H1 (cell line): ENCODE measurements at regions not wholly inside any gene's neighbourhood (a gene's known extent, or its start where the extent isn't known, plus 50 kb on each side); places are given as distances from the start of the nearest gene placed in this dataset.

Experiments used
- CTCF ChIA-PET: fragments of 300-600 bp; sonication (Branson Sonifier 250); formaldehyde crosslinking; loops from one replicate; lab custom pipeline; 2021; ENCODE audit not compliant: partially characterized antibody; lab: Charles Lee
- POLR2A ChIA-PET: fragments of 300-600 bp; sonication (Branson Sonifier 250); formaldehyde crosslinking; loops from one replicate; lab custom pipeline; 2021; ENCODE audit warnings: inconsistent platforms; ENCODE audit not compliant: partially characterized antibody; lab: Charles Lee
- DNase-seq, 2 experiments: peaks; one replicate each; pipeline versions ENCODE4 v3.0.0 to v3.0.0-alpha.2; 2010 to 2022; ENCODE audit warnings: low spot score in 2 of 2, low read depth in 1 of 2, mixed read lengths in 1 of 2
- FAIRE-seq: peaks from 2 replicates; lab custom pipeline; 2011; peaks lifted over from hg19 to GRCh38; lab: Jason Lieb, UNC
- H2AFZ ChIP-seq: 2 replicates; pipeline ENCODE4 v1.8.1; 2012; ENCODE audit warnings: low read length, inconsistent platforms
- H2AK5ac ChIP-seq: 2 replicates; pipeline ENCODE4 v1.6.1; 2013; ENCODE audit warnings: low read depth, low read length
- H2BK120ac ChIP-seq: replicated peaks from 2 replicates; pipeline ENCODE3; 2013; ENCODE audit warnings: low read depth, low read length, inconsistent platforms
- H2BK12ac ChIP-seq: 2 replicates; pipeline ENCODE4 v1.6.1; 2013; ENCODE audit warnings: low read depth, low read length
- H2BK15ac ChIP-seq: 2 replicates; pipeline ENCODE4 v1.6.1; 2013; ENCODE audit warnings: low read length
- H2BK20ac ChIP-seq: 2 replicates; pipeline ENCODE4 v1.6.1; 2013; ENCODE audit warnings: low read length
- H2BK5ac ChIP-seq: 2 replicates; pipeline ENCODE4 v1.6.1; 2013; ENCODE audit warnings: low read depth, low read length
- H3K14ac ChIP-seq: 2 replicates; pipeline ENCODE4 v1.6.1; 2013; ENCODE audit warnings: inconsistent platforms; ENCODE audit not compliant: insufficient read length
- H3K18ac ChIP-seq: 2 replicates; pipeline ENCODE4 v1.6.1; 2013; ENCODE audit warnings: low read length; ENCODE audit errors: extremely low read depth
- H3K23ac ChIP-seq: 2 replicates; pipeline ENCODE4 v1.6.1; 2013; ENCODE audit warnings: inconsistent platforms; ENCODE audit not compliant: insufficient read length
- H3K23me2 ChIP-seq: 2 replicates; pipeline ENCODE4 v1.6.1; 2013; ENCODE audit warnings: low read depth, low read length
- H3K27ac ChIP-seq: 2 replicates; pipeline ENCODE4 v1.6.1; 2011; ENCODE audit warnings: low read depth, low read length, inconsistent platforms
- H3K27me3 ChIP-seq, 4 experiments: replicated peaks in 1 of 4; 1 replicate in 1 of 4; 2 replicates in 3 of 4; pipeline versions ENCODE4 v1.6.1 to v1.8.1; 2011 to 2013; ENCODE audit warnings: low read length in 3 of 4, mild to moderate bottlenecking in 3 of 4, inconsistent platforms in 2 of 4, mixed read lengths in 2 of 4, moderate library complexity in 1 of 4; ENCODE audit not compliant: control insufficient read depth in 3 of 4, insufficient read depth in 3 of 4; ENCODE audit errors: extremely low read depth in 1 of 4
- H3K36me3 ChIP-seq, 4 experiments: 2 replicates each; pipeline versions ENCODE4 v1.6.1 to v1.8.1; 2011 to 2013; ENCODE audit warnings: mild to moderate bottlenecking in 4 of 4, low read length in 3 of 4, moderate library complexity in 2 of 4, control low read depth in 1 of 4, inconsistent platforms in 1 of 4; ENCODE audit not compliant: insufficient read depth in 4 of 4, control insufficient read depth in 2 of 4
- H3K4ac ChIP-seq: replicated peaks from 2 replicates; pipeline ENCODE3; 2013; ENCODE audit warnings: low read length, low read depth, mixed read lengths, inconsistent platforms; ENCODE audit not compliant: insufficient read length
- H3K4me1 ChIP-seq, 4 experiments: replicated peaks in 1 of 4; 1 replicate in 1 of 4; 2 replicates in 3 of 4; pipeline versions ENCODE4 v1.6.1 to v1.8.1; 2011 to 2013; ENCODE audit warnings: low read length in 3 of 4, inconsistent platforms in 2 of 4, mixed read lengths in 1 of 4; ENCODE audit not compliant: insufficient read depth in 4 of 4, control insufficient read depth in 3 of 4
- H3K4me2 ChIP-seq, 2 experiments: 2 replicates each; pipeline versions ENCODE4 v1.6.1 to v1.8.1; 2011 to 2013; ENCODE audit warnings: low read depth in 2 of 2, low read length in 2 of 2, control low read depth in 1 of 2, inconsistent platforms in 1 of 2, mild to moderate bottlenecking in 1 of 2; ENCODE audit not compliant: insufficient read depth in 1 of 2
- H3K4me3 ChIP-seq, 4 experiments: fragments of 200-600, 300-600 bp in 1 of 4; sonication (generic), shearing (Covaris generic), sonication (Bioruptor Twin) in 1 of 4; 2 replicates each; pipeline versions ENCODE4 v1.5.1 to v1.8.1; 2011 to 2016; ENCODE audit warnings: low read length in 4 of 4, low read depth in 3 of 4, control low read depth in 2 of 4, inconsistent platforms in 2 of 4, mild to moderate bottlenecking in 2 of 4, mixed read lengths in 1 of 4, moderate library complexity in 1 of 4; ENCODE audit not compliant: insufficient read depth in 2 of 4; ENCODE audit errors: extremely low read depth in 1 of 4
- H3K56ac ChIP-seq: replicated peaks from 2 replicates; pipeline ENCODE3; 2013; ENCODE audit warnings: low read depth, mild to moderate bottlenecking, mixed read lengths, low read length, inconsistent platforms; ENCODE audit not compliant: insufficient read length
- H3K79me1 ChIP-seq: 2 replicates; pipeline ENCODE4 v1.6.1; 2013; ENCODE audit warnings: low read depth, low read length, control low read depth
- H3K79me2 ChIP-seq, 2 experiments: 2 replicates each; pipeline versions ENCODE4 v1.6.1 to v1.8.1; 2012 to 2013; ENCODE audit warnings: low read length in 2 of 2, mild to moderate bottlenecking in 2 of 2, inconsistent platforms in 1 of 2; ENCODE audit not compliant: insufficient read depth in 2 of 2, control insufficient read depth in 1 of 2
- H3K9ac ChIP-seq, 4 experiments: replicated peaks in 1 of 4; 1 replicate in 1 of 4; 2 replicates in 3 of 4; pipeline versions ENCODE4 v1.6.1 to v1.8.1; 2011 to 2013; ENCODE audit warnings: low read depth in 3 of 4, low read length in 3 of 4, control low read depth in 2 of 4, mild to moderate bottlenecking in 2 of 4, moderate library complexity in 2 of 4, inconsistent platforms in 1 of 4; ENCODE audit errors: extremely low read depth in 1 of 4
- H3K9me3 ChIP-seq, 2 experiments: 2 replicates each; pipeline versions ENCODE4 v1.6.1 to v1.8.1; 2012 to 2013; ENCODE audit warnings: mild to moderate bottlenecking in 2 of 2, moderate library complexity in 2 of 2, control low read depth in 1 of 2, inconsistent platforms in 1 of 2, low read depth in 1 of 2, low read length in 1 of 2, mixed read lengths in 1 of 2; ENCODE audit not compliant: insufficient read depth in 2 of 2
- H4K20me1 ChIP-seq, 2 experiments: replicated peaks in 1 of 2; 2 replicates each; pipeline versions ENCODE3 to v1.8.1; 2011 to 2013; ENCODE audit warnings: inconsistent platforms in 2 of 2, low read length in 2 of 2, mild to moderate bottlenecking in 1 of 2; ENCODE audit not compliant: insufficient read depth in 2 of 2, control insufficient read depth in 1 of 2
- H4K5ac ChIP-seq: 2 replicates; pipeline ENCODE4 v1.6.1; 2013; ENCODE audit warnings: low read length, low read depth, mixed read lengths, inconsistent platforms; ENCODE audit not compliant: insufficient read length
- H4K8ac ChIP-seq: 2 replicates; pipeline ENCODE4 v1.8.0; 2013; ENCODE audit warnings: mild to moderate bottlenecking, moderate library complexity, low read length, inconsistent platforms; ENCODE audit not compliant: insufficient read depth; ENCODE audit errors: extremely low read depth
- H4K91ac ChIP-seq: replicated peaks from 2 replicates; pipeline ENCODE3; 2013; ENCODE audit warnings: low read length, mixed read lengths, inconsistent platforms; ENCODE audit not compliant: insufficient read length
- ASH2L ChIP-seq: fragments of 200-600, 300-600 bp; sonication (generic); IDR thresholded peaks from one replicate; pipeline ENCODE4 v1.7.1; 2017; ENCODE audit warnings: low read length
- CBX5 ChIP-seq: fragments of 300-800, 300-1000 bp; sonication (generic); IDR thresholded peaks from 2 replicates; pipeline ENCODE4 v1.7.1; 2016; ENCODE audit warnings: antibody characterized with exemption, low read length, low read depth
- CHD1 ChIP-seq: IDR thresholded peaks from 2 replicates; pipeline ENCODE4 v1.6.1; 2012; ENCODE audit warnings: low read depth, low read length, improper control_type of control experiment
- CREB1 ChIP-seq: IDR thresholded peaks from 2 replicates; pipeline ENCODE4 v1.6.1; 2012; ENCODE audit warnings: inconsistent platforms
- PHF8 ChIP-seq: fragments of 200-600 bp; sonication (generic); conservative IDR thresholded peaks from 2 replicates; pipeline ENCODE4 v1.7.1; 2012; ENCODE audit warnings: low read depth, mild to moderate bottlenecking, inconsistent platforms, low read length, moderate library complexity
- SP2 ChIP-seq: IDR thresholded peaks from 2 replicates; pipeline ENCODE4 v1.6.1; 2012; ENCODE audit warnings: mild to moderate bottlenecking, low read length, inconsistent platforms
- TCF12 ChIP-seq: IDR thresholded peaks from 2 replicates; pipeline ENCODE4 v1.6.1; 2011; ENCODE audit warnings: low read depth, mild to moderate bottlenecking, low read length
- TEAD4 ChIP-seq: IDR thresholded peaks from 2 replicates; pipeline ENCODE4 v1.6.1; 2012; ENCODE audit warnings: low read depth, low read length, inconsistent platforms, mixed read lengths
- WGBS, 2 experiments: shearing (Covaris generic) in 1 of 2; methylation state at CpG; one replicate each; pipeline versions ENCODE4 v1.1.6 to v1.1.7; 2013 to 2015; ENCODE audit warnings: low lambda C conversion rate in 2 of 2, mixed read lengths in 2 of 2, inconsistent platforms in 1 of 2, low coverage in 1 of 2, missing lambda C conversion rate in 1 of 2; ENCODE audit not compliant: insufficient replicate concordance in 2 of 2, insufficient coverage in 1 of 2, insufficient read length in 1 of 2; ENCODE audit errors: extremely low coverage in 1 of 2, missing lambda C conversion rate in 1 of 2; 5-methylcytosine and 5-hydroxymethylcytosine counted together

GRCh38 chr6:112886415-112886814, 539.3 kb downstream of the RFPL4B start:
- H3K79me2 ChIP-seq, result no peaks in the 10 kb centered on the region
- H3K4me2 ChIP-seq, result no peak overlapping the region
- no peak overlapping the region for H2BK15ac ChIP-seq
- no peaks in the 10 kb centered on the region for H3K36me3 ChIP-seq
- no peaks in the 10 kb centered on the region for H3K27me3 ChIP-seq
- DNase-seq (no peak), FAIRE-seq (no peak)
- H3K23me2 ChIP-seq, result no peaks in the 10 kb centered on the region
- H3K4ac ChIP-seq, result no peak overlapping the region
- no peak overlapping the region for H4K8ac ChIP-seq
- no peak overlapping the region for H3K14ac ChIP-seq
- no peak overlapping the region for H3K23ac ChIP-seq
- POLR2A ChIA-PET, result no interaction called here
- H2AK5ac ChIP-seq, result no peak overlapping the region
- no peak overlapping the region for H3K4me3 ChIP-seq
- no peaks in the 10 kb centered on the region for H4K20me1 ChIP-seq
- 96% methylated on average over 2 of the region's 2 CpGs; no CpG with 5 or more reads in 1 of the 2 experiments for WGBS, 2 experiments
- H3K27ac ChIP-seq, result no peak overlapping the region
- no peak overlapping the region for H3K18ac ChIP-seq
- no peak overlapping the region for H4K5ac ChIP-seq
- H2BK5ac ChIP-seq, result no peak overlapping the region
- no peak overlapping the region for H4K91ac ChIP-seq
- no peak overlapping the region for H2BK120ac ChIP-seq
- H3K4me1 ChIP-seq, result no peaks in the 10 kb centered on the region
- CTCF ChIA-PET, result no interaction called here
- H3K9ac ChIP-seq, result no peak overlapping the region
- H2BK12ac ChIP-seq, result no peak overlapping the region
- H3K56ac ChIP-seq, result no peak overlapping the region
- H2BK20ac ChIP-seq, result no peak overlapping the region
- no peaks in the 10 kb centered on the region for H3K9me3 ChIP-seq
- H3K79me1 ChIP-seq, result no peaks in the 10 kb centered on the region
- H2AFZ ChIP-seq, result no peak overlapping the region
- TF ChIP-seq TEAD4 (no peak), SP2 (no peak), ASH2L (no peak), TCF12 (no peak), CHD1 (no peak), CREB1 (no peak), CBX5 (no peak), PHF8 (no peak)
